HuH-7 (cell line): ENCODE measurements at regions not wholly inside any gene's neighbourhood (a gene's known extent, or its start where the extent isn't known, plus 50 kb on each side); places are given as distances from the start of the nearest gene placed in this dataset.
"Not testable (repeated sequence)": the region's sequence is repeated elsewhere in the genome, so short reads cannot be mapped to it uniquely, and the experiment has no call there.

ENCODE experiments used
- DNase-seq: peaks from one replicate; pipeline ENCODE4 v3.0.0; 2011; ENCODE audit warnings: low spot score

GRCh38 chr2:242071936-242072335 lies 202.4 kb downstream of the RTP5 start:
- DNase-seq = not testable (repeated sequence)

GRCh38 chr2:242075168-242075567 lies 205.6 kb downstream of the RTP5 start:
- DNase-seq = no peak

- no peak for DNase-seq
These were observed 206.2 kb downstream of the RTP5 start for GRCh38 chr2:242075696-242076095.

- not testable (repeated sequence) for DNase-seq
These were observed 206.7 kb downstream of the RTP5 start for GRCh38 chr2:242076184-242076583.

GRCh38 chr2:242078426-242078825 lies 208.9 kb downstream of the RTP5 start:
- DNase-seq = not testable (repeated sequence)

- not testable (repeated sequence) for DNase-seq
These were observed 210.3 kb downstream of the RTP5 start for GRCh38 chr2:242079792-242080191.

- DNase-seq = peak; percentile 33
These were observed 211.2 kb downstream of the RTP5 start for GRCh38 chr2:242080575-242081214.

GRCh38 chr2:242084034-242084433 lies 214.5 kb downstream of the RTP5 start:
- DNase-seq = not testable (repeated sequence)

- not testable (repeated sequence) for DNase-seq
These were observed 215.6 kb downstream of the RTP5 start for GRCh38 chr2:242085024-242085674.

- DNase-seq = no peak
These were observed 216.6 kb downstream of the RTP5 start for GRCh38 chr2:242085941-242086621.

GRCh38 chr2:242088044-242088443 lies 218.5 kb downstream of the RTP5 start:
- DNase-seq = not testable (repeated sequence)

- peak; percentile 76 for DNase-seq
These were observed 219.1 kb downstream of the RTP5 start for GRCh38 chr2:242088471-242089212.

GRCh38 chr2:242089213-242089549 lies 219.7 kb downstream of the RTP5 start:
- not testable (repeated sequence) for DNase-seq

GRCh38 chr2:242097278-242097677 lies 227.7 kb downstream of the RTP5 start:
- DNase-seq = not testable (repeated sequence)

GRCh38 chr2:242098034-242098433 lies 228.5 kb downstream of the RTP5 start:
- DNase-seq = no peak

- DNase-seq = no peak
These were observed 229.1 kb downstream of the RTP5 start for GRCh38 chr2:242098445-242099128.

GRCh38 chr2:242103093-242103492 lies 233.6 kb downstream of the RTP5 start:
- DNase-seq = not testable (repeated sequence)

- not testable (repeated sequence) for DNase-seq
These were observed 234.8 kb downstream of the RTP5 start for GRCh38 chr2:242104202-242104956.

GRCh38 chr2:242107065-242107464 lies 237.5 kb downstream of the RTP5 start:
- not testable (repeated sequence) for DNase-seq

- not testable (repeated sequence) for DNase-seq
These were observed 239.4 kb downstream of the RTP5 start for GRCh38 chr2:242108797-242109500.
